Karpas-422 (cell line): ENCODE measurements at regions not wholly inside any gene's neighbourhood (a gene's known extent, or its start where the extent isn't known, plus 50 kb on each side); places are given as distances from the start of the nearest gene placed in this dataset.
"Not testable (repeated sequence)": the region's sequence is repeated elsewhere in the genome, so short reads cannot be mapped to it uniquely, and the experiment has no call there.

ENCODE experiments used
- DNase-seq: peaks from one replicate; pipeline ENCODE4 v3.0.0-alpha.2; 2015
- H2AFZ ChIP-seq: fragments of 200-600 bp; sonication (generic); 2 replicates; pipeline ENCODE4 v1.6.1; 2014; ENCODE audit warnings: antibody characterized with exemption, low read length, mixed read lengths
- H3K27ac ChIP-seq: fragments of 200-600 bp; sonication (generic); 2 replicates; pipeline ENCODE4 v1.5.1; 2014; ENCODE audit warnings: mild to moderate bottlenecking, low read length, moderate library complexity
- H3K27me3 ChIP-seq: fragments of 200-600 bp; sonication (generic); 2 replicates; pipeline ENCODE4 v1.6.1; 2014; ENCODE audit warnings: low read length, mixed read lengths
- H3K36me3 ChIP-seq: fragments of 200-600 bp; sonication (generic); 2 replicates; pipeline ENCODE4 v1.6.1; 2014; ENCODE audit warnings: low read length, mixed read lengths; ENCODE audit not compliant: insufficient read depth
- H3K4me1 ChIP-seq: fragments of 200-600 bp; sonication (generic); 2 replicates; pipeline ENCODE4 v1.6.1; 2014; ENCODE audit warnings: mild to moderate bottlenecking, low read length, mixed read lengths
- H3K4me2 ChIP-seq: fragments of 200-600 bp; sonication (generic); 2 replicates; pipeline ENCODE4 v1.6.1; 2014; ENCODE audit warnings: low read length, low read depth, mild to moderate bottlenecking; ENCODE audit not compliant: poor library complexity, severe bottlenecking
- H3K4me3 ChIP-seq: fragments of 200-600 bp; sonication (generic); 2 replicates; pipeline ENCODE4 v1.5.1; 2014; ENCODE audit warnings: mild to moderate bottlenecking, antibody characterized with exemption, low read length, mixed read lengths
- H3K79me2 ChIP-seq: fragments of 200-600 bp; sonication (generic); 2 replicates; pipeline ENCODE4 v1.6.1; 2014; ENCODE audit warnings: mild to moderate bottlenecking, low read length, mixed read lengths
- H3K9ac ChIP-seq: fragments of 200-600 bp; sonication (generic); 2 replicates; pipeline ENCODE4 v1.6.0; 2014; ENCODE audit warnings: low read length
- H3K9me2 ChIP-seq: fragments of 200-600 bp; sonication (generic), shearing (Covaris generic); replicated peaks from 2 replicates; pipeline ENCODE4 v1.6.0; 2014; ENCODE audit warnings: mild to moderate bottlenecking, low read length, moderate library complexity; ENCODE audit not compliant: insufficient read depth
- H3K9me3 ChIP-seq: fragments of 300-700, 200-600 bp; sonication (generic); 2 replicates; pipeline ENCODE4 v1.6.1; 2014; ENCODE audit warnings: low read length, mixed read lengths
- H4K20me1 ChIP-seq: fragments of 200-600 bp; sonication (generic); 2 replicates; pipeline ENCODE4 v1.6.1; 2014; ENCODE audit warnings: mild to moderate bottlenecking, antibody characterized with exemption, low read length, low read depth; ENCODE audit not compliant: insufficient read depth

- Histone ChIP-seq H3K27ac (no peak overlapping the region), H3K27me3 (no peaks in the 10 kb centered on the region), H3K9me3 (no peaks in the 10 kb centered on the region), H3K4me1 (no peaks in the 10 kb centered on the region), H3K36me3 (no peaks in the 10 kb centered on the region), H3K4me2 (no peak overlapping the region), H3K9me2 (no peaks in the 10 kb centered on the region), H2AFZ (no peak overlapping the region), H3K9ac (no peak overlapping the region), H3K79me2 (no peaks in the 10 kb centered on the region), H4K20me1 (no peaks in the 10 kb centered on the region), H3K4me3 (no peak overlapping the region)
- no peak for DNase-seq
Measured at GRCh38 chr5:57929271-57929670, 446.7 kb upstream of the ACTBL2 start.

DNA sequence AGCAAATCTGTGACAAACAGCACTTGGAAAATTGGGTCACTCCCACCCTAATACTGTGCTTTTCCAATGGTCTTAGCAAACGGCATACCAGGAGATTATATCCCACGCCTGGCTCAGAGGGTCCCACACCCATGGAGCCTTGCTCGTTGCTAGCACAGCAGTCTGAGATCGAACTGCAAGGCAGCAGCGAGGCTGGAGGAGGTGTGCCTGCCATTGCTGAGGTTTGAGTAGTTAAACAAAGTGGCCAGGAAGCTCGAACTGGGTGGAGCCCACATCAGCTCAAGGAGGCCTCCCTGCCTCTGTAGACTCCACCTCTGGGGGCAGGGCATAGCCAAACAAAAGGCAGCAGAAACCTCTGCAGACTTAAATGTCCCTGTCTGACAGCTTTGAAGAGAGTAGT lies 440.5 kb upstream of the ACTBL2 start:
- H2AFZ ChIP-seq, H3K36me3 ChIP-seq, H3K27me3 ChIP-seq, H3K27ac ChIP-seq, H3K9ac ChIP-seq, H3K9me3 ChIP-seq, H3K9me2 ChIP-seq, H3K79me2 ChIP-seq, H3K4me2 ChIP-seq, H3K4me3 ChIP-seq, DNase-seq, H3K4me1 ChIP-seq, H4K20me1 ChIP-seq: not testable (repeated sequence)

DNA sequence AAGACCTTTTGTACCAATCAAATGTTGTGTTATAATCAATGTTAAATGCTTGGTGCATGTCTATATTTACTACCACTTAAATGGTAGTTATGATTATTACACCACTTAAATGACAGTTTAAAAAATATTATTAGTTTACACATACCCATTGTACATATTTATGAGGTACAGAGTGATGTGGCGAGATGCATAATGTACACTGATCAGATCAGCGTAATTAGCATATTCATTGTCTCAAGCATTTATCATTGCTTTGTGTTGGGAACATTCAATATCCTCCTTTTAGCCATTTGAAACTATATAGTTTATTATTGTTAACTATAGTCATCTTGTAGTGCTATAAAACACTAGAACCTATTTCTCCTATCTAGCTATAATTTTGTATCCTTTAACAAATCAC lies 434.4 kb upstream of the ACTBL2 start:
- Histone ChIP-seq H3K4me2 (no peak overlapping the region), H3K4me1 (no peaks in the 10 kb centered on the region), H3K36me3 (no peaks in the 10 kb centered on the region), H3K27me3 (no peaks in the 10 kb centered on the region), H2AFZ (no peak overlapping the region), H3K79me2 (no peaks in the 10 kb centered on the region), H3K9me3 (no peaks in the 10 kb centered on the region), H3K4me3 (no peak overlapping the region), H3K27ac (no peak overlapping the region), H3K9ac (no peak overlapping the region), H3K9me2 (no peaks in the 10 kb centered on the region), H4K20me1 (no peaks in the 10 kb centered on the region)
- DNase-seq = no peak

GRCh38 chr5:57915536-57915935 lies 432.9 kb upstream of the ACTBL2 start:
- H3K9me3 ChIP-seq = no peaks in the 10 kb centered on the region
- H4K20me1 ChIP-seq = no peaks in the 10 kb centered on the region
- H3K9me2 ChIP-seq = no peaks in the 10 kb centered on the region
- no peak overlapping the region for H3K9ac ChIP-seq
- H3K4me1 ChIP-seq = no peaks in the 10 kb centered on the region
- no peak for DNase-seq
- H2AFZ ChIP-seq = no peak overlapping the region
- H3K79me2 ChIP-seq = no peaks in the 10 kb centered on the region
- no peaks in the 10 kb centered on the region for H3K36me3 ChIP-seq
- H3K27me3 ChIP-seq = no peaks in the 10 kb centered on the region
- H3K4me2 ChIP-seq = no peak overlapping the region
- no peak overlapping the region for H3K4me3 ChIP-seq
- H3K27ac ChIP-seq = no peak overlapping the region

- Histone ChIP-seq H3K79me2 (no peaks in the 10 kb centered on the region), H3K36me3 (no peaks in the 10 kb centered on the region), H4K20me1 (no peaks in the 10 kb centered on the region), H3K9me3 (no peaks in the 10 kb centered on the region), H3K4me3 (no peak overlapping the region), H3K9ac (no peak overlapping the region), H3K4me2 (no peak overlapping the region), H2AFZ (no peak overlapping the region), H3K27me3 (no peaks in the 10 kb centered on the region), H3K9me2 (no peaks in the 10 kb centered on the region), H3K4me1 (no peaks in the 10 kb centered on the region), H3K27ac (no peak overlapping the region)
- DNase-seq = no peak
Measured at GRCh38 chr5:57911438-57911837, 428.8 kb upstream of the ACTBL2 start.

DNA sequence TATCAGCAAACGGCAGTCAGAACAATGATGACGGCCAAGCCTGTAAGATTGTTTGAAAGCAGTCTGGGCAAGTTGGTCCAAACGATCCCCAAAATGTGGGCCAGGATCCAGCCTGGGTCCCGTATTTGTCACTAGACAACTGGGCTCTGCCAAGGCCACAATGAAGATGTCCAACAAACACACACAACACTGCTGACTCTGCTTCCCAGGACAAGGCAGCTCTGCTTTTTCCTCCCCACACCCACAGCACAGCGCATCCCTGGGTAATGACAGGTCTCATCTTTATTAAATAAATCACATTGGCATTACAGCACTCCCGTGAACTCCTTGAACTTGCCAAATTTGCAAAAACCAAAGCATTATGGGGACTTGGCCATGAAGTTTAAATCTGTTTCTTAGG lies 424.1 kb upstream of the ACTBL2 start:
- H3K9ac ChIP-seq = no peak overlapping the region
- no peak for DNase-seq
- no peaks in the 10 kb centered on the region for H3K9me2 ChIP-seq
- no peak overlapping the region for H2AFZ ChIP-seq
- H3K9me3 ChIP-seq = no peaks in the 10 kb centered on the region
- no peaks in the 10 kb centered on the region for H3K27me3 ChIP-seq
- no peaks in the 10 kb centered on the region for H4K20me1 ChIP-seq
- no peaks in the 10 kb centered on the region for H3K4me1 ChIP-seq
- H3K36me3 ChIP-seq = no peaks in the 10 kb centered on the region
- H3K4me3 ChIP-seq = no peak overlapping the region
- no peaks in the 10 kb centered on the region for H3K79me2 ChIP-seq
- no peak overlapping the region for H3K27ac ChIP-seq
- no peak overlapping the region for H3K4me2 ChIP-seq

DNA sequence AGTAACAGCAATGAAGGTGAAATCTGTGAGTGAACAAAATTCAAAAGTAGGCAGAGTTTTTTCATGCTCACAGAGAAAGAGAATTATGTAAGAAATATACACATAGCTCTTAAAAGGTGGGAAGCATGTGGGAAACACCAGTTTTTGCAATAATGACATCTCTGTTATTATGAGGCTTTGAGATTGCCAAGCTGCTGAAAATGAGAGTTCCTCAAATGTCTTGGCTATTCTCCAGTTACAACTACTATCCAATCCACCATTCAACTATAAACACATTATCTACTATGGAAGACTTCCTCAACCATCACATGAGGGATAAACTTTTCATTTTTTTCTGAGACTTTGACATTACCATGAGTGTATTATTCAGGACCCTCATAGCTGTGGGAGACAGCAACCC lies 420.8 kb upstream of the ACTBL2 start:
- Histone ChIP-seq H3K9me2 (no peaks in the 10 kb centered on the region), H3K4me2 (no peak overlapping the region), H3K79me2 (no peaks in the 10 kb centered on the region), H3K27ac (no peak overlapping the region), H3K4me1 (no peaks in the 10 kb centered on the region), H3K9ac (no peak overlapping the region), H2AFZ (no peak overlapping the region), H3K9me3 (no peaks in the 10 kb centered on the region), H3K36me3 (no peaks in the 10 kb centered on the region), H4K20me1 (no peaks in the 10 kb centered on the region), H3K27me3 (no peaks in the 10 kb centered on the region), H3K4me3 (no peak overlapping the region)
- no peak for DNase-seq

- no peaks in the 10 kb centered on the region for H4K20me1 ChIP-seq
- no peaks in the 10 kb centered on the region for H3K27me3 ChIP-seq
- no peak overlapping the region for H3K27ac ChIP-seq
- H3K79me2 ChIP-seq = no peaks in the 10 kb centered on the region
- DNase-seq = no peak
- H3K36me3 ChIP-seq = no peaks in the 10 kb centered on the region
- no peak overlapping the region for H2AFZ ChIP-seq
- no peak overlapping the region for H3K4me2 ChIP-seq
- no peaks in the 10 kb centered on the region for H3K4me1 ChIP-seq
- H3K4me3 ChIP-seq = no peak overlapping the region
- H3K9me3 ChIP-seq = no peaks in the 10 kb centered on the region
- H3K9ac ChIP-seq = no peak overlapping the region
- no peaks in the 10 kb centered on the region for H3K9me2 ChIP-seq
Measured at GRCh38 chr5:57902095-57902494, 419.5 kb upstream of the ACTBL2 start.

DNA sequence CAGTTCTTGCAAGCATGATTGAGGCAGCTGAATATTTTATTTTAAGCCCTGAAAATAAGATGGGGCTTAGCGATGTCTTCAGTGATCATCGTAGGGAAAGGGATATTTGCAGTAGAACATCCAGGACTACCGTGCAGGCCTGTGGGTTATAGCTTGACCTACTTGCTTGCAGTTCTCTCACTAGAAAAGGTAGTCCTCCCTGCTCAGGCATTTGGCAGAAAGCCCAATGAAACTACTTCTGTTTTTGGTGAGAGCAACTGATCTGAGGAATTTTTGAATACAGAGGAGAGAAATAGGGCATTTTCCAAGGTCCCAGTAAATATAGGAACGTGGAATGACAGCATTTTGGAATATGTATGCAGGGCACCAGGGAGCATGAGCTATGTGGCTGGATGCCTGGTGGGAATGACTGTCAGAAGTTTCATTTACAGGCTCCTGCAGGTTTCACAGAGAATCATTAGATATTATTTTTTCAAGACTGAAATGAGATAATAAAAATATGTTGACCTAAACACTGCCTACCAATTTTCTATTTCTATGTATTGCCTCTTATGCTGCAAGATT lies 417.9 kb upstream of the ACTBL2 start:
- Histone ChIP-seq H3K79me2 (no peaks in the 10 kb centered on the region), H2AFZ (no peak overlapping the region), H3K9ac (no peak overlapping the region), H4K20me1 (no peaks in the 10 kb centered on the region), H3K36me3 (no peaks in the 10 kb centered on the region), H3K9me3 (no peaks in the 10 kb centered on the region), H3K4me2 (no peak overlapping the region), H3K4me1 (no peaks in the 10 kb centered on the region), H3K4me3 (no peak overlapping the region), H3K27me3 (no peaks in the 10 kb centered on the region), H3K27ac (no peak overlapping the region), H3K9me2 (no peaks in the 10 kb centered on the region)
- DNase-seq = no peak
